Glomerular endothelial cell (primary cell): ENCODE measurements at regions not wholly inside any gene's neighbourhood (a gene's known extent, or its start where the extent isn't known, plus 50 kb on each side); places are given as distances from the start of the nearest gene placed in this dataset.

Experiments used
- DNase-seq: peaks from one replicate; pipeline ENCODE4 v3.0.0-alpha.2; 2011; ENCODE audit warnings: low read depth, low spot score; ENCODE audit errors: extremely low read depth

DNA sequence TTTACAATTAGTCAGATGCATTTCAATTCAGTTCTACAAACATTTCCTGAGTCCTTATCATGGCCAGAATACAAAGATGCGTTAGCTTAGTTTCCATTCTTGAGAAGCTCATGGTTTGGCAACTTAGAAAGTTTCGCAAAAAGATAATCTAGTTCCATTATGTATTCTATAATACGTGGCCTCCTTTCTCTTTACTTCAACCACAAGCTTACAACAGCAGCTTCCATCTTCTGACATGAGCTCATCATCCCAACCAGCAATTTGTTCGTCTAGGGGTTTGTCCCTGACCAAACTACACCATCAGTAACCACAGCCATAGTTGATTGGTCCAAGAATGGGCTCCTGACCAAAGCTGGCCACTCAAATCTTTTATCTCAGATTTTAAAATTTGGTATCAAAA is 267.6 kb upstream of the TBC1D5 start:
- no peak for DNase-seq

DNA sequence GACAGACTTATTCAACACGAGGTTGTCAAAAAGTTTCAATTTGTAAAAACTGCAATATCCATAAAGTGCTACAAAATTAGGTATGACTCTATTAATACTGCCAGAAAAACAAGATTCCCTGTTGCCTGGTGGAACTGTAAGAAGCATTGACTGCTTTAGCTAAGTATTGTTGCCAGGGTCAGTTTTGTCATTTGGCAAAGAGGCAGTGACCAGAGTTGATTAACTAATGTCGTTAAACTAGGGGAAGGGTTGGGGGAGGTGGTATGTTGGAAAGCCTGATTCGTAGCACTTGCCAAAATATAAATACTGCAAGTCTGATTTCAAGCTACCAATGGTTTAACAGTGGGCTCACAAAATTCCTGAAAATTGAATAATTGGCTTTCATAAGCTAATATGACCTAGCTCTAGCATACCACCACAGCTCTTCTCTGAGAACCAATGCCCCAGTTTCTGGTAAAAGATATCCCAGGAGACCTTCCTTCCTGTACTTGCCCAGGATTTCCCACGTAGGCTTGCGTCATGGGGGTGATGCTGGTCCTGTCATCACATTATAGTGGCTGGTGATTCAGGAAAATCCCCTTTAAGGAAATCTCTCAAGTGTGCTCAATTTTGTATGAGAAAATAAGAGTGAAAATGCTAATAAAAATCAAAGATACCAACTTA is 266.4 kb upstream of the TBC1D5 start:
- no peak for DNase-seq

- DNase-seq: no peak
Measured at GRCh38 chr3:18007980-18008379, 265.5 kb upstream of the TBC1D5 start.

DNA sequence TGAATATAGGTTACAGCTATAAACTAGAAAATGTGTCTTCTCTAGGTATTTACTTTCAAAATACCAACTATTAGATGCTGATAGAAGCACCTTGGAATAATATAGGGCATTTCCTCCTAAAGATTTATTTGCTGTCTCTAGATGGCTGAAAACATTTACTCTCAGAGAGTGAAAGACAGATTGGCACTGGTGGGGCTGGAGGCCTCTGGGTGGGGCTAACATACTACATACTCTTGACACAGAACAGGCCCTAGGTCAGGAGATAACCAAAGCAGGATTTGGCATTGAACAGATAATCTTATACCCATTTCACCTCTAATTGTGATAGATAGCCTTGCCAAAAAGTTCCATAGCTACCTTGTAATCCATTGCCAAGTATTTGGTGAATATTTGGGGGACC is 253.3 kb upstream of the TBC1D5 start:
- DNase-seq: no peak

DNA sequence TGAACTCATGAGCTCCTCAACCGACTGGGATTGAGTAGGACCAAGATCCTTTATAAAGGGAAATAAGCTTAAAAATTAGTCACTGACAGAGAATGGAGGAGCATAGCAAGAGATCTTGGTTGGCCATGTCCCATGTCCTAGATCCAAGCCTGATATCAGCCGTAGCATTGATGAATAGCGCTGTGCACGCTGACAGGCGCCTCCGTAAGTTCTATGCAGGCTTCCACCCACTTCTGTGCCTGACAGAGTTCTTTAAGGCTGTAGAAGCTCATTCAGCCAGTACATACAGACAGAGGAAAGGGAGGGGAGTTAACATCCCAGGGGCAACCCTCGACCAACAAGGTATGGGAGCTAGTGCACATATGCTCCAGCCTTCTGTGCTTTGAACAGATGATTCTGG is 251.7 kb upstream of the TBC1D5 start:
- DNase-seq: no peak

GRCh38 chr3:17990390-17990789 is 248.0 kb upstream of the TBC1D5 start:
- no peak for DNase-seq

GRCh38 chr3:17986348-17986816 is 244.0 kb upstream of the TBC1D5 start:
- DNase-seq: no peak

DNA sequence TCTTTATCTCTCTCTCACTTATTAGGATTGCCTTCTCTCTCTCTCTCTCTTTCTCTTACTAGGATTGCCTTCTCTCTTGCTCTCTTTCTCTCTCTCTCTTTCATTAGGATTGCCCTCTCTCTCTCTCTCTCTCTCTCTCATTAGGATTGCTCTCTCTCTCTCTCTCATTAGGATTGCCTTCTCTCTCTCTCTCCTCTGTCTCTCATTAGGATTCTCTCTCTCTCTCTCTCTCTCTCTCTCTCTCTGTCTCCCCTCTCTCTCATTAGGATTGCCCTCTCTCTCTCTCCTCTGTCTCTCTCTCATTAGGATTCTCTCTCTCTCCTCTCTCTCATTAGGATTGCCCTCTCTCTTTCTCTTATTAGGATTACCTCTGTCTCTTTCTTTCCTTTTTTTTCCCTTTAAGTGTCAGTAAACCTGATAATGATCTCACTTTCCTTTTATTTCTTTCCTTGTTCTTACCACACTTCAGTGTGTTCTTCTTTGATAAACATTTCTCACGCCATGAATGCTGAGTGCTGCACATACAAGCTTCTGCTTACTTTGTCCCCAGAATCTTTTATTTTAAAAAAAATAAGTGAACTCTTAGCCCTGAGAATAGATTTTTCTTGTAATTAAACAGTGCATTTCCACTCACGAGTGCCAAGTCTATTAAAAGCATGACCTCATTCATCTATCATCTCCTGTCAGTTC is 243.4 kb upstream of the TBC1D5 start:
- no peak for DNase-seq

DNA sequence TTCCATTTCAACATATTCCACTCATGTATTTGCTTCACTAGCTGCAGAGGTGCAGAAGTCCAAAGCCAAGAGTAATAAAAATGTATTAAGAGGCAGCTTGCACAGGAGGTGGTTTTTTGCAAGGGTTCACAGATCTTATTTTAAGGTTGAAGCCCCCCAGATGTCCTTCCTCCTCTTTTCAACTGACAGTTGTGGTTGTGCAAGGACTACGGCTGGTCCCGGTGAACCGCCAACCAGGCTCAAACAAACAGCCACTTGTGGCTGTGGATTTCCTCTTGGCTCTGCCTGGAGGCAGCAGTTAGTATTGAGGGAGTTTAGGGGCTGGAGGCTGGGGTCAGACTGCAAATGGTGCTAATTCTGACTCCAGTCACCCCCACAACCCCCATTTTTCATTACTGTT is 240.7 kb upstream of the TBC1D5 start:
- no peak for DNase-seq

DNA sequence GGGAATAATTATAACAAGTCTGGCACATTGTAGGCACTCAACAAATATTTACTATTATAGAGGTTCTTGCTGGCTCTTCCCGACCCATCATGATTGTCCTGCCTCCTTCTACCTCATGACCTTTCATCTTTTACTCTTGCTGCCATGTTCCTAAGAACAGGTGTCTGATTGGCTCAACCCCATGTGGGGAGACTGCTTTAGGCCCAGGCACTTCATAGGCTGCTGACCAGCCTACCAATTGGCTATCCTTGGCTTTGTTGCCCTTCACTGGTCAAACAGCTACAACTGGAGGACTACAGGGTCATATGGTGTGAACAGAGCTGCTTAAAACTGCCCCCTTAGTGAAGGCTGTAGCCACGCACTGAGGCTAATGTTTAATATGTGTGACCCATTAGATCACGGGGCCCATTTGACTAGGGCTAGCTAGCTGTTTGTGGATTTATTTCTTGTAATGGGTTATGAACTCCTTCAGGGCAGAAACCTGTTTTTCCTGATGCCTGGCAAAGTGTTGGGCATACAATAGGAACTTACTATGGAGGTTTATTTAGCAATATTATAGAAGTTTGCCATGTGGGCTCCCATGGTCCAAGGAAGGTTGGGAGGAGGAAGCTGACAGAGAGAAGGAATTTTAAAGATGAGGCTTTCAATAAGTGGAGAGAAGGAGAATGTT is 239.9 kb upstream of the TBC1D5 start:
- no peak for DNase-seq

DNA sequence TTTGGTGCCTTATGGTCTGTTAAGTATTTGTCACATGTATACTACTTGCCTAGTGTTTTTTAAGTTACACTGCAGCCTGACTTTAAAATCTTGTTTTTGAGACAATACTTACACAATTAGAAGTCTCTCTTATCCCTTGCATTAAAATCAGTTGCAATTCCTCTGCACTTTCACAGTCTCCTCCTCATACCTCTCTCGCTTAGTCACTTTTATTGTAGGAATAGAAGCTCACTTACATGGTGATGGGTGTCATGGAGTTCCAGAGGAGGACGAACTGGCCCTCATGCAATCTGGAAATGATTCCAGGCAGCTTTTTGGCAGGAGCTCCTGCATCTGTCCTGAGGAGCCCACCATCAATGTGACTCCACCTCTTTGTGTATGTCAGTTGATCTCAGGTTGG is 238.4 kb upstream of the TBC1D5 start:
- no peak for DNase-seq

- no peak for DNase-seq
Measured at GRCh38 chr3:17979911-17980310, 237.5 kb upstream of the TBC1D5 start.

DNA sequence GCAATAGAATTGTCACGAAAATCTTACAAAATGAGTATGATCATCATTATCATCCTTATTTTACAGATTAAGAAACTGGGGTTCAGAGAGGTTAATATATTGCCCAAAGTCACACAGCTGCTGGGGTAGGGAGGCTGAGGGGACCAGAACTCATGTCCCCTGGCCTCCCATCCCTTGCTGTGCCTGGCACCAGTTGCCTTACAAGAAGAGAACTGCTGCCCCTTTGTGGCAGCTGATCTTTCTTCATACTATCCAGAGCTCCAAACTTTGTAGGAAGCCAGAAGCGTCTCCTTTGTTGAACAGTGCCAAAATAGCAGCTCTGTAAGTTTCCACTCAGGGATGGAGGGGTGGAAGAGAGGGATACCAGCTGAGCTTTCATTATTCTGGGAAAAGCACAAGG is 236.8 kb upstream of the TBC1D5 start:
- DNase-seq: no peak

DNA sequence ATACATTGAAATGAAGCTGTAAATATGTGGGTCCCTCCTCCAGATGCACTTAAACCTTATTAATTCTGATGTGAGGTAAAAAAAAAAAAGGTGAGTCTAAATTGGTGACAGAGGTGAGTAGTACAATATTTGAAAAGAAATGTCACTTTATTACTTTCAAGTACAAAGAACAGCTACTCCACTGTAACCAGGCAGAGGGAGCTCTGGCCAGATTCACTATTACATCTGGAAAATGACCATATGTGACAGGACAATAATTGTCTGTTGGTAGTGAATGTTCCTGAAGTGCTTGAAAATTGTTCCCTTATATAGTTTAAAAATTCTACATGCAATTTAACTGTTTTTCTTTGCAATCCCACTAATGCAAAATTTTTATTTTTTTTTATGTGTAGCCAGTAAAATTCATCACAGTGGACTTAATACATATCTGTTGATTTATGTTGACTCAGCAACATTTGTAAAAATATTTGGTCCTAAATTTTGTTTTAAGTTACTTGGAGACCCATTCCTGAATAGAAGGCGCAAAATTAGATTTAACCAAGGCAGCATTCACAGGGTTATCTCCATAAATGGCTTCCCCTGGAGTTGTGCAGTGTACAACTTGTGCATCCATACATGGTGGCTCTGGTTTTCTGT is 231.9 kb upstream of the TBC1D5 start:
- no peak for DNase-seq

DNA sequence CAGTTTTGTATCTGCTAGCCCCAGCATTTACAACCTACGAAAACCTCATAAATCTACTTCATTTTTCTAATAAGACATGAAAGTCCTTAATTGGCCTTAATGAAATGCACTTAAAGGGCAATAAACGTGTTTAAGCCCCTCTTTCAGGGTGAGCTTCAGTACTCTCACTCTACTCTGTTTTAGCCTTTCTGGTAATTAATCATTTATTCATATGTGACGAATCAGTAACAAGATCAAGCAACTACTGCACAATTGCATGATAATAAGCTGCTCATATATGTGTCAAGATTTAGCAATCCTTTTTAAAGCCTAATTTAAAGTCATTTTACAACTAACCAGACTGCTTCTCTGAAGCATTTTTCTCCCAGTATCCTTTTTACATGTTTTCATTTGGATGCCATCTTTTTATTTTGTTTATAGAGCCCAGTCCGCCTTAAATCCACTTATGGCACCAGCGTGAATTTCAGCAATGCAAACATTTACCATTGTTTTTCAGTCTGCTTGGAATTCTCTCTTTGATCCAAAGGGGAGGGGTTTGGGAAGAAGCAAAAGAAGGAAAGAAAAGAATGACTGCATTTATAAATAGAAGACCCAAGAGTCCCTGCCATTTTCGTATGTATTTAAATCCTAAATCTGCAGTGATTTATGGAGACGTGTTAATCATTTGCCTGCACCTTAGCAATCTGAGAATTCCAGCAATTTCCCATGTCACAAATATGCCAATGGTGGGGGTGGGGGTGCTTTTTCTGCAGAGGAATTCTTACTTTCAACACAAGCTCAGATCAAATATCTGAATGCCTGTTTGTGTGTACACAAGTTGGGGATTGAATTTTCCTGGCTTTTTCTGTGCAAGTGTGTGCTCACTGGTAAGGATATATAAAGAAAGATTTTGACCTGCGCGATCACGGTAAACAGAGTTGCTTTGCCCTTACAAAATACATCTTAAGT is 230.8 kb upstream of the TBC1D5 start:
- no peak for DNase-seq

DNA sequence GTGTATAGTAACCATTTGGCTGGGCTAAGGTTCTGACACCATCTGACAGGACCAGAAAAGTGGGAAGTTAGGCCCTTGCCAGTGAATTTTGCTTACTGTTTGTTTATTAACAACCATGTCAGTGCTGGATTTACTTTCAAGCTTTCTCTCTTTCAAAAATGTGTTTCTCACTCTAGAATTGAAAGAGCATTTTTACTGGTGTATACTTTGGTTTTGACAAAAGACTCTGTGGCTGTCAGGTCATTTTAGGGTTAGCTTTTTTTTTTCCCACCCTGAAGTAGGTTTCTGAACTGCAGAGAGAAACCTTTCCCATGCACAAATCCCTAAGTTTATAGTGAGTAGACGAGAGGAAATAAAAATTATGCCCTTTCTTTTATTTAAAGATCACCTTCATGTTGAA is 230.0 kb upstream of the TBC1D5 start:
- DNase-seq: no peak

DNA sequence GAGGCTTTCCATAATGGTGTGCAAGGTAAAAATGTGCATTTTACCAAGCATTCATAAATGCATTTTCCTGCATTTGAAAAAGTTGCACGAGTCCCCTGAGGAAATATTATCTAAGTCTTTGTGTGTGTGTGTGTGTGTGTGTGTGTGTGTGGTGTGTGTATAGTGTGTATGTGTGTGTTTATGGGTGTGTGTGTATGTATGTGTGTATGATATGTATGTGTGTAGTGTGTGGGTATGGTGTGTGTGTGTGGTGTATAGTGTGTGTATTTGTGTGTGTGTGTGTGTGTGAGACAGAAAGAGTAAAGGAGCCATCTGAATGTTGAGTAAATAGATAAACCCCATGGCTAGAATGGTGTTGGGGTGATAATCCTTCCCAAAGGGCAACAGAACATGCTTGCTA is 229.6 kb upstream of the TBC1D5 start:
- no peak for DNase-seq

DNA sequence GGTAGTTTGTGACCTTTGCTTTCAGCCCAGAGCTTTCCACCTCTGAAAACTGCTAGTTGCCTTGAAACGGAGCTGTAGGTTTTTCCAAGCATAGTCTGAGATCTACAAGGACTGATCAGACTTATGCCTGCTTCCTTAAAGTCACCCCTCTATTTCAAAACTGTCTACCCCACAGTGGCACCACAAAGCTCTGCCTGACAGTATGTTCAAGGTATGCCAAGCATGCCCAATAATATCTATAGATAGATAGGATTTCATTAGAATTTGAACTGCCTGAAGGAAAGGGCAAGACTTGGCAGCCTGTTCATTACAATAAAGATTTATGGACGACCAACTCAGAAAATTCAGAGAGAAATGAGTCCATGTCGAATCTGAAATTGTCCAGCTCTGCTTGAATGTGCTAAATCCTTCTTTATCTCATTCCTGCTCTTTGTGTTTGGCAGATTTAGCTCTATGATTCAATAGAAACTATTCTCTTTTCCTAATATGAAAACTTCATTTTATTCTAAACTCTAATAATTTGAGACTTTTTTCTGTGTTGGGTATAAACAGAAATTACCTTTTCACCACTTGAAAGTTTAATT is 227.6 kb upstream of the TBC1D5 start:
- no peak for DNase-seq

DNA sequence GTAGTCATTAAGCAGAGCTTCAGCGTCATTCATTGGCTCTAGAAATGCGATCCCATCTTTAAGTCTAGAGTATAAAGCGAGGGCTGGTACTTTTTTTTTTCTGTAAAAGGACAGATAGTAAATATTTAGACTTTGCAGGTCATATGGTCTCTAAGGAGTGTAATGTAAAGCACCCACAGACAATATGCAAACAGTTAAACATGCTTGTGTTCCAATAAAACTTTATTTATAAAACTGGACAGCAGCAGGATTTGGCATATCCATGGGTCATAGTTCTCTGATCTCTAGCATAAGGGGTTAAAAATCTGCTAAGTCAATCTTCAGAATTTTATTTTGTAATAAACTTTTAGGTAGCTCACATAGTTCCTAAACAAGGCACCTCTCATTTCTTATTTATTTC is 226.8 kb upstream of the TBC1D5 start:
- DNase-seq: no peak

- DNase-seq: no peak
Measured at GRCh38 chr3:17967953-17968607, 225.6 kb upstream of the TBC1D5 start.
